HEK293T (cell line): ENCODE measurements at regions not wholly inside any gene's neighbourhood (a gene's known extent, or its start where the extent isn't known, plus 50 kb on each side); places are given as distances from the start of the nearest gene placed in this dataset.

Experiments used
- CTCF ChIA-PET: fragments of 350-600 bp; formaldehyde crosslinking; extraction: SDS; loops from one replicate; lab custom pipeline; 2021; ENCODE audit warnings: antibody characterized with exemption, inconsistent platforms; lab: Yijun Ruan, JAX
- POLR2A ChIA-PET: fragments of 350-600 bp; formaldehyde crosslinking; extraction: SDS; loops from one replicate; lab custom pipeline; 2020; ENCODE audit warnings: antibody characterized with exemption, inconsistent platforms; lab: Yijun Ruan, JAX
- DNase-seq: peaks from one replicate; pipeline ENCODE4 v3.0.0; 2012; ENCODE audit warnings: mixed read lengths; ENCODE audit errors: extremely low spot score
- ARNT ChIP-seq: fragments of 450-650 bp; IDR thresholded peaks from 2 replicates; pipeline ENCODE4 v1.6.1; 2017; ENCODE audit warnings: mild to moderate bottlenecking
- BHLHE40 ChIP-seq: fragments of 450-650 bp; IDR thresholded peaks from 2 replicates; pipeline ENCODE4 v1.6.1; 2016; ENCODE audit warnings: mild to moderate bottlenecking, moderate library complexity, borderline replicate concordance
- CTBP1 ChIP-seq: fragments of 450-650 bp; IDR thresholded peaks from 2 replicates; pipeline ENCODE4 v1.6.1; 2016; ENCODE audit warnings: borderline replicate concordance
- ELF4 ChIP-seq: fragments of 450-650 bp; IDR thresholded peaks from 2 replicates; pipeline ENCODE4 v1.6.1; 2017; ENCODE audit warnings: antibody characterized with exemption
- FOXA1 ChIP-seq: fragments of 450-650 bp; IDR thresholded peaks from 2 replicates; pipeline ENCODE4 v1.6.1; 2016; ENCODE audit warnings: mild to moderate bottlenecking
- FOXK2 ChIP-seq: fragments of 450-650 bp; IDR thresholded peaks from 2 replicates; pipeline ENCODE4 v1.6.1; 2016; ENCODE audit warnings: mild to moderate bottlenecking
- FOXM1 ChIP-seq: fragments of 450-650 bp; IDR thresholded peaks from 2 replicates; pipeline ENCODE4 v1.6.1; 2017; ENCODE audit warnings: mild to moderate bottlenecking, borderline replicate concordance
- HDGF ChIP-seq: fragments of 450-650 bp; IDR thresholded peaks from 2 replicates; pipeline ENCODE4 v1.6.1; 2017; ENCODE audit warnings: antibody characterized with exemption, borderline replicate concordance
- L3MBTL2 ChIP-seq: fragments of 450-650 bp; conservative IDR thresholded peaks from 2 replicates; pipeline ENCODE4 v1.6.1; 2016; ENCODE audit warnings: mild to moderate bottlenecking
- LEF1 ChIP-seq: fragments of 450-650 bp; IDR thresholded peaks from 2 replicates; pipeline ENCODE4 v1.6.1; 2017; ENCODE audit warnings: mild to moderate bottlenecking, borderline replicate concordance
- NFRKB ChIP-seq: fragments of 450-650 bp; IDR thresholded peaks from 2 replicates; pipeline ENCODE4 v1.6.1; 2016; ENCODE audit warnings: mild to moderate bottlenecking, moderate library complexity
- SP1 ChIP-seq: fragments of 450-650 bp; IDR thresholded peaks from 2 replicates; pipeline ENCODE4 v1.6.1; 2017
- SUZ12 ChIP-seq: fragments of 450-650 bp; IDR thresholded peaks from 2 replicates; pipeline ENCODE4 v1.6.1; 2016; ENCODE audit warnings: mild to moderate bottlenecking
- TARDBP ChIP-seq: fragments of 450-650 bp; IDR thresholded peaks from 2 replicates; pipeline ENCODE4 v1.6.1; 2016
- ZNF384 ChIP-seq: fragments of 450-650 bp; IDR thresholded peaks from 2 replicates; pipeline ENCODE4 v1.6.1; 2016
- TF ChIP-seq, protein P1 (sequence below): fragments of 450-650 bp; IDR thresholded peaks from 2 replicates; pipeline ENCODE4 v1.6.1; 2016

DNA sequence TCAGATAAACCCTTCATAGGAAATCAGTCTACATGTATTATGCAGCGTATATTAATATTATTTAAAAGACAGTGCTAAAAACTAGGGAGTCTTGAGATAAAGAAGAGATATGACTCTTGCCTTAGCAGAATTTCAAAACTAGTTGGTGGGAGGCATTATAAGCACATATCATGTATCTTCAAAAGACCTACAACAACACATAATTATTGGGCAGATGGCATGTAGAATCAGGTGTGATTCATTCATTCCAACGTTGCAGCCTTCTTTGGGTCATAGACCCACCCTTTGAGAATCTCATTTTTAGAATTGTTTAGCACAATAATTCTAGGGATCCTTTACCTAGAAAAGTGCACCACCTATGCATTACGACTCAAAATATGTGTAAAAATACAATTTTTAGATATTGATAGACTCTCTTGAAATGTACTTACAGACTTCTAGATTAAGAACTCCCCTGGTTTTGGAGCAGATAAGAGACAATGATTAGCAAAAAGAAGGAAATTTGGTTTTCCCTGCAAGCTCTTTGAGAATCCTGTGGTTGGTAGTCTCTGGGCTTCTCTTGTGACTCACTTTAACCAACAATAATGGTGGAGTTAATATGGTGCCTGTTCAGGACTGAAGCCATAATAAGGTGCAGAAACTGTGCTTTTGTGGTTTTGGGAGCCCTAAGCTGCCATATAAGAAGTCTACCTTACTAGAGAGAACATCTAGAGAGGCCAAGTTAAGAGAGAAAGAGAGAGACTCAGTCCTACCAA lies 85.3 kb upstream of the RGS4 start:
- ChIA-PET CTCF (no interaction called here), POLR2A (no interaction called here)
- DNase-seq, result no peak
- TF ChIP-seq ZNF384, result no peak
- TF ChIP-seq NFRKB, result no peak
- TF ChIP-seq HDGF, result no peak
- no peak for TF ChIP-seq FOXM1
- no peak for TF ChIP-seq SUZ12
- TF ChIP-seq LEF1, result no peak
- TF ChIP-seq ELF4, result no peak
- no peak for TF ChIP-seq SP1
- no peak for TF ChIP-seq BHLHE40
- TF ChIP-seq TARDBP, result no peak

DNA sequence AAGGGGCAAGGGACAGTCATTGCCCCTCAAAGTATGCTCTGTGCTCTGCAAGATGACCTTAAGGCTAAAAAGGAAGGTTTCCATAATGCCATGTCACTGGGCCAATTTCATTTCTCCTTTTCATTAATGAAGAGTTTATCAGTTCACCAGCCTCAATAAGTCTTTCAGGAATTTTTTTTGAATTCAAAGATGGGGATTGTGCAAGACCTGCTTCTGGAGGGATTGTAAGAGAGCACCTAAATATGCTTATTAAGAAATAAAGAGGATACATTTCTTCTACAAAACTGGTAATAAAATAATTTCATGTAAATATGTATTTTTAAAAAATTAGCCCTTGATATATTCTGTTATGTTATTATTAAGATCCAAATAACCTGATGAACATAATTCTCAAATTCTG lies 86.8 kb upstream of the RGS4 start:
- POLR2A ChIA-PET, result no interaction called here
- TF ChIP-seq HDGF, result no peak
- TF ChIP-seq FOXK2, result no peak
- no peak for TF ChIP-seq TARDBP
- TF ChIP-seq FOXM1, result no peak
- TF ChIP-seq FOXA1, result no peak
- TF ChIP-seq ARNT, result no peak
- TF ChIP-seq, protein P1, sequence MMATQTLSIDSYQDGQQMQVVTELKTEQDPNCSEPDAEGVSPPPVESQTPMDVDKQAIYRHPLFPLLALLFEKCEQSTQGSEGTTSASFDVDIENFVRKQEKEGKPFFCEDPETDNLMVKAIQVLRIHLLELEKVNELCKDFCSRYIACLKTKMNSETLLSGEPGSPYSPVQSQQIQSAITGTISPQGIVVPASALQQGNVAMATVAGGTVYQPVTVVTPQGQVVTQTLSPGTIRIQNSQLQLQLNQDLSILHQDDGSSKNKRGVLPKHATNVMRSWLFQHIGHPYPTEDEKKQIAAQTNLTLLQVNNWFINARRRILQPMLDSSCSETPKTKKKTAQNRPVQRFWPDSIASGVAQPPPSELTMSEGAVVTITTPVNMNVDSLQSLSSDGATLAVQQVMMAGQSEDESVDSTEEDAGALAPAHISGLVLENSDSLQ, result no peak
- TF ChIP-seq ELF4, result no peak
- no peak for TF ChIP-seq SUZ12
- TF ChIP-seq BHLHE40, result no peak
- no peak for DNase-seq
- CTCF ChIA-PET, result no interaction called here

DNA sequence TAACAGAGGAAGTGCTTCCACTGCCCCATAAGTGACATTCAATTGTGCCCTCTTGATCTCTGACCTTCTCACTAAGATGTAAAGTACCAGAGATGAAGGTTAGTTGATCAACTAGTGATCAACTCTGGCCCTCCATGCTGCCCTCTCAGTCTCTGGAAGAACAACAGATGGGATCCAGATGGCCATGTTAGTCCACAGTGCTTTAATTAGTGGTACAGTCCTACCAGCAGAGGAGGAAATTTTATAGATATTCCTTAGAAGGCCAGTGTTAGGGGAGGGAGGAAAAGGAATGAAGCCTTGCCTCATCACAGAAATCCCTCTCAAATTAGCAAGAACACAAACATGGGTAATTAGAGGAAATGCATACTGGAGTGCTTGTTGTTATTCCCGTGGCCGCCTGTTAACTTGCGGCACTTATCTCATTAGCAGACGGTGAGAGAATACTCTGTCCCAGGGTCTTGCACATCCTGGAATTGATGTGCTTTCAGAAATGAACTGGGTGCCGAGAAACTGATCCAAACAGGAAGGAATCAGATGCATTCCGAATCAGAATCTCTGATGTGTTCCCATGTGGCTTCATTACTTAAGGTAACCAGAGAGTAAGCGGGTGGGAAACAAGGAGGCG lies 91.1 kb upstream of the RGS4 start:
- no peak for TF ChIP-seq LEF1
- TF ChIP-seq NFRKB, result no peak
- no peak for TF ChIP-seq TARDBP
- TF ChIP-seq BHLHE40, result no peak
- TF ChIP-seq, protein P1, result no peak
- TF ChIP-seq ARNT, result no peak
- no peak for TF ChIP-seq ZNF384
- TF ChIP-seq FOXK2, result no peak
- TF ChIP-seq FOXM1, result no peak
- TF ChIP-seq FOXA1, result no peak
- no peak for TF ChIP-seq ELF4
- TF ChIP-seq SP1, result no peak
- no peak for TF ChIP-seq CTBP1
- TF ChIP-seq SUZ12, result no peak
- no peak for TF ChIP-seq L3MBTL2
- TF ChIP-seq HDGF, result no peak
- CTCF ChIA-PET, result no interaction called here
- no peak for DNase-seq
- POLR2A ChIA-PET, result no interaction called here

DNA sequence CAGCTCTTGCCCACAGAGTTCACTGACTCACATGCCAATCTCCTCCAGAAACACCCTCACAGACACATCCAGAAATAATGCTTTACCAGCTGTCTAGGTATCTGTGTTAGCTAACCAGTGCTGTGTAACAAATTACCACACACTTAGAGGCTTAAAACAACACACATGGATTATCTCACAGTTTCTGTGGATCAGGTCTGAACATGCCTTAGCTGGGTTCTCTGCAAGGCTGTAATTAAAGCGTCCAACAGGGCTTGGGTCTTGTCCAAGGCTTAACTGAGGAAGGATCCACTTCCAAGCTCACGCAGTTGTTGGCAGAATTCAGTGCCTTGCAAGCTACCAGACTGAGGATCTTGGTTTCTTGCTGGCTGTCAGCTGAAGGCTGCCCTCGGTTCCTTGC lies 92.5 kb upstream of the RGS4 start:
- DNase-seq, result no peak
- TF ChIP-seq SP1 (no peak), FOXK2 (no peak), SUZ12 (no peak), FOXA1 (no peak), ZNF384 (no peak), CTBP1 (no peak), TARDBP (no peak), NFRKB (no peak)
- TF ChIP-seq, protein P1, result no peak
- CTCF ChIA-PET, result no interaction called here
- POLR2A ChIA-PET, result no interaction called here

GRCh38 chr1:162974810-162975209 lies 94.4 kb upstream of the RGS4 start:
- POLR2A ChIA-PET, result no interaction called here
- no peak for DNase-seq
- TF ChIP-seq TARDBP, result no peak
- TF ChIP-seq ARNT, result no peak
- no peak for TF ChIP-seq SUZ12
- TF ChIP-seq FOXA1, result no peak
- TF ChIP-seq SP1, result no peak
- TF ChIP-seq, protein P1, result no peak
- TF ChIP-seq HDGF, result no peak
- no peak for TF ChIP-seq BHLHE40
- TF ChIP-seq LEF1, result no peak
- no peak for TF ChIP-seq L3MBTL2
- TF ChIP-seq FOXK2, result no peak
- TF ChIP-seq CTBP1, result no peak
- no peak for TF ChIP-seq ZNF384
- no peak for TF ChIP-seq ELF4
- no peak for TF ChIP-seq NFRKB
- no peak for TF ChIP-seq FOXM1
- CTCF ChIA-PET, result no interaction called here
